22Rv1 (cell line): ENCODE measurements at regions not wholly inside any gene's neighbourhood (a gene's known extent, or its start where the extent isn't known, plus 50 kb on each side); places are given as distances from the start of the nearest gene placed in this dataset.

Source experiments
- ZFX ChIP-seq: fragments of 450-650 bp; IDR thresholded peaks from 2 replicates; pipeline ENCODE4 v1.6.1; 2017; ENCODE audit warnings: antibody characterized with exemption, borderline replicate concordance
- TF ChIP-seq, protein P1 (sequence below): fragments of 450-650 bp; IDR thresholded peaks from 2 replicates; pipeline ENCODE4 v1.5.1; 2017; ENCODE audit warnings: mild to moderate bottlenecking

DNA sequence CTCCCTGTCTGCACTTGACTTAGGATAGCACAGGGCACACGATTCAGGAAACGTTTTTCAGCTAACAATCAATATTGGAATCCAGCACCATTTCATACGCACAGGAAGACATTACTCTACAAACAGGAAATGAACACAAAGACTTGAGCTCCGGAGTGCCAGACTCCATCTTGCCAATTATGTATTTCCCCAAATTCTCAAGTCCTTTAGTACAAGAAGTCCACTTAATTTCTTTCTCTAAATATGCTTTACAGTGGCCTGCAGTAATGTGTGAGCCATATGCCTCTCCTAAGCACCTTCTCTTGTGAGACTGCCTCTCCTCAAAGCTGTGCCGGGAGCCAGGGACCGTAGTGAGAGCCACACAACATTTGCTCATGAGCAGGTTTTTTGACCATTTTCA lies 168.2 kb downstream of the THBS2 start:
- TF ChIP-seq, protein P1, sequence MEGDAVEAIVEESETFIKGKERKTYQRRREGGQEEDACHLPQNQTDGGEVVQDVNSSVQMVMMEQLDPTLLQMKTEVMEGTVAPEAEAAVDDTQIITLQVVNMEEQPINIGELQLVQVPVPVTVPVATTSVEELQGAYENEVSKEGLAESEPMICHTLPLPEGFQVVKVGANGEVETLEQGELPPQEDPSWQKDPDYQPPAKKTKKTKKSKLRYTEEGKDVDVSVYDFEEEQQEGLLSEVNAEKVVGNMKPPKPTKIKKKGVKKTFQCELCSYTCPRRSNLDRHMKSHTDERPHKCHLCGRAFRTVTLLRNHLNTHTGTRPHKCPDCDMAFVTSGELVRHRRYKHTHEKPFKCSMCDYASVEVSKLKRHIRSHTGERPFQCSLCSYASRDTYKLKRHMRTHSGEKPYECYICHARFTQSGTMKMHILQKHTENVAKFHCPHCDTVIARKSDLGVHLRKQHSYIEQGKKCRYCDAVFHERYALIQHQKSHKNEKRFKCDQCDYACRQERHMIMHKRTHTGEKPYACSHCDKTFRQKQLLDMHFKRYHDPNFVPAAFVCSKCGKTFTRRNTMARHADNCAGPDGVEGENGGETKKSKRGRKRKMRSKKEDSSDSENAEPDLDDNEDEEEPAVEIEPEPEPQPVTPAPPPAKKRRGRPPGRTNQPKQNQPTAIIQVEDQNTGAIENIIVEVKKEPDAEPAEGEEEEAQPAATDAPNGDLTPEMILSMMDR = no peak
- TF ChIP-seq ZFX = no peak
